HFFc6 (cell line): ENCODE measurements at regions not wholly inside any gene's neighbourhood (a gene's known extent, or its start where the extent isn't known, plus 50 kb on each side); places are given as distances from the start of the nearest gene placed in this dataset.

Source experiments
- DNase-seq: peaks from one replicate; pipeline ENCODE4 v3.0.0-alpha.2; 2018
- H3K27ac Mint-ChIP-seq: 2 replicates; pipeline ENCODE4 v1.8.0; 2020; ENCODE audit warnings: mild to moderate bottlenecking, mixed read lengths
- H3K27me3 Mint-ChIP-seq: 2 replicates; pipeline ENCODE4 v1.8.0; 2021; ENCODE audit warnings: mild to moderate bottlenecking, moderate library complexity, mixed read lengths; ENCODE audit not compliant: insufficient read depth
- H3K36me3 Mint-ChIP-seq: 2 replicates; pipeline ENCODE4 v1.8.0; 2021; ENCODE audit warnings: low read depth, mixed read lengths
- H3K4me1 Mint-ChIP-seq: 2 replicates; pipeline ENCODE4 v1.8.0; 2020; ENCODE audit warnings: low read depth, mixed read lengths
- H3K4me3 Mint-ChIP-seq: 2 replicates; pipeline ENCODE4 v1.8.0; 2020; ENCODE audit warnings: mild to moderate bottlenecking, moderate library complexity, mixed read lengths
- H3K9me3 Mint-ChIP-seq: 2 replicates; pipeline ENCODE4 v1.8.0; 2020; ENCODE audit warnings: mild to moderate bottlenecking, mixed read lengths
- CTCF ChIP-seq: fragments of 200-600 bp; sonication (generic); IDR thresholded peaks from 2 replicates; pipeline ENCODE4 v1.5.0; 2021; ENCODE audit warnings: antibody characterized with exemption, mild to moderate bottlenecking

GRCh38 chr3:124298301-124298700, 306.4 kb upstream of the ROPN1 start:
- no peak for TF ChIP-seq CTCF
- DNase-seq = no peak
- no peaks in the 10 kb centered on the region; the same call in 1 of the 2 replicates for H3K4me1 Mint-ChIP-seq
- H3K36me3 Mint-ChIP-seq = no peaks in the 10 kb centered on the region
- H3K4me3 Mint-ChIP-seq = no peak overlapping the region
- peaks cover 39% of the 10 kb centered on the region for H3K27me3 Mint-ChIP-seq
- H3K9me3 Mint-ChIP-seq = no peaks in the 10 kb centered on the region
- H3K27ac Mint-ChIP-seq = no peak overlapping the region

GRCh38 chr3:124298951-124299350, 307.0 kb upstream of the ROPN1 start:
- no peaks in the 10 kb centered on the region for H3K9me3 Mint-ChIP-seq
- H3K36me3 Mint-ChIP-seq = no peaks in the 10 kb centered on the region
- peaks cover 38% of the 10 kb centered on the region for H3K27me3 Mint-ChIP-seq
- no peak for TF ChIP-seq CTCF
- no peaks in the 10 kb centered on the region; the same call in 1 of the 2 replicates for H3K4me1 Mint-ChIP-seq
- DNase-seq = no peak
- no peak overlapping the region for H3K4me3 Mint-ChIP-seq
- no peak overlapping the region for H3K27ac Mint-ChIP-seq

GRCh38 chr3:124299831-124300230, 307.9 kb upstream of the ROPN1 start:
- TF ChIP-seq CTCF = no peak
- Mint-ChIP-seq H3K27ac (no peak overlapping the region), H3K27me3 (peaks cover 46% of the 10 kb centered on the region), H3K9me3 (no peaks in the 10 kb centered on the region), H3K4me1 (no peaks in the 10 kb centered on the region; the same call in 1 of the 2 replicates), H3K36me3 (no peaks in the 10 kb centered on the region), H3K4me3 (no peak overlapping the region)
- DNase-seq = no peak

- no peak for TF ChIP-seq CTCF
- Mint-ChIP-seq H3K27me3 (peaks cover 48% of the 10 kb centered on the region), H3K9me3 (no peaks in the 10 kb centered on the region), H3K4me3 (no peak overlapping the region), H3K36me3 (no peaks in the 10 kb centered on the region), H3K4me1 (no peaks in the 10 kb centered on the region; the same call in 1 of the 2 replicates), H3K27ac (no peak overlapping the region)
- DNase-seq = no peak
Observed at GRCh38 chr3:124300416-124300815, 308.5 kb upstream of the ROPN1 start.

- H3K36me3 Mint-ChIP-seq = peaks cover 5% of the 10 kb centered on the region; the same call in 1 of the 2 replicates
- peaks cover 31% of the 10 kb centered on the region for H3K27me3 Mint-ChIP-seq
- no peak overlapping the region for H3K4me3 Mint-ChIP-seq
- DNase-seq = no peak
- H3K4me1 Mint-ChIP-seq = no peaks in the 10 kb centered on the region; the same call in 1 of the 2 replicates
- no peak overlapping the region for H3K27ac Mint-ChIP-seq
- no peak for TF ChIP-seq CTCF
- no peaks in the 10 kb centered on the region; the same call in none of the 2 replicates for H3K9me3 Mint-ChIP-seq
Observed at GRCh38 chr3:124303305-124303910, 311.5 kb upstream of the ROPN1 start.
